ENCODE measurements at regions not wholly inside any gene's neighbourhood (a gene's known extent, or its start where the extent isn't known, plus 50 kb on each side); places are given as distances from the start of the nearest gene placed in this dataset.

DNA sequence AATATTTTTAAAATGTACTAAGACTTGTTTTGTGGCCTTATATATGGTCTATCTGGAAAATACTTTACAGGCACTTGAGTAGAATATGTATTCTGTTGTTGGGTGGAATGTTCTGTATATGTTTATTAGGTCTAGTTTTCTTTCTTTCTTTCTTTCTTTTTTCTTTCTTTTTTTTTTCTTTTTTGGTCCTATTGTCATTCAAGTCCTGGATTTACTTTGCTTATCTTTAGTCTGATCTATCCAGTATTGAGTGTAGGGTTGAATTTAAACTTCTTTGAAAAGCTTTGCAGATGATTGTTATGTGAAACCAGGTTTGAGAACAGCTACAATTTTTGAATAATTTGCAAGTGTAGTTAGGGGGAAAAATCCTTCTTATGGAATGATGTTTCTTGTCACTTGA, 67.1 kb upstream of the GRIK2 start:
- Histone ChIP-seq H3K36me3 (replicated peaks in 1 of 2; ENCODE audit: control insufficient read depth in 1 of 2, insufficient read depth in 2 of 2, low read length in 2 of 2) (no peaks in the 10 kb centered on the region), H3K4me3 (replicated peaks in 1 of 3; ENCODE audit: low read depth in 2 of 3, low read length in 3 of 3) (no peak overlapping the region), H3K4me2 (replicated peaks; ENCODE audit: extremely low read depth, low read length, poor library complexity, severe bottlenecking) (no peak overlapping the region), H2AFZ (ENCODE audit: insufficient read depth, low read depth, low read length, poor library complexity, severe bottlenecking) (no peak overlapping the region), H3K79me2 (ENCODE audit: insufficient read depth, low read length) (no peaks in the 10 kb centered on the region), H3K27ac (ENCODE audit: low read depth in 1 of 2, low read length in 2 of 2) (no peak overlapping the region), H3K27me3 (ENCODE audit: control insufficient read depth in 2 of 2, insufficient read depth in 2 of 2, low read length in 2 of 2) (no peaks in the 10 kb centered on the region), H3K4me1 (ENCODE audit: control insufficient read depth in 1 of 2, insufficient read depth in 2 of 2, low read length in 2 of 2) (no peaks in the 10 kb centered on the region), H4K20me1 (ENCODE audit: insufficient read depth, low read length) (no peaks in the 10 kb centered on the region), H3K9me3 (replicated peaks in 1 of 2; ENCODE audit: control insufficient read depth in 1 of 2, insufficient read depth in 1 of 2, low read length in 2 of 2) (peaks cover 0 to 3% of the 10 kb centered on the region in 2 donors), H3K9ac (ENCODE audit: insufficient read depth, low read length, poor library complexity, severe bottlenecking) (no peak overlapping the region)
- Mint-ChIP-seq H3K4me3 (no peak overlapping the region), H3K27me3 (ENCODE audit: low read depth in 3 of 3) (peaks cover 0 to under 1% (median 0%) of the 10 kb centered on the region in 3 donors), H3K27ac (no peak overlapping the region), H3K36me3 (no peaks in the 10 kb centered on the region), H3K9me3 (peaks cover 0 to 7% (median 2%) of the 10 kb centered on the region in 7 donors), H3K4me1 (no peaks in the 10 kb centered on the region)
- intact Hi-C loops (cut with micrococcal nuclease) = no loop called here
- TF ChIP-seq, protein P1, sequence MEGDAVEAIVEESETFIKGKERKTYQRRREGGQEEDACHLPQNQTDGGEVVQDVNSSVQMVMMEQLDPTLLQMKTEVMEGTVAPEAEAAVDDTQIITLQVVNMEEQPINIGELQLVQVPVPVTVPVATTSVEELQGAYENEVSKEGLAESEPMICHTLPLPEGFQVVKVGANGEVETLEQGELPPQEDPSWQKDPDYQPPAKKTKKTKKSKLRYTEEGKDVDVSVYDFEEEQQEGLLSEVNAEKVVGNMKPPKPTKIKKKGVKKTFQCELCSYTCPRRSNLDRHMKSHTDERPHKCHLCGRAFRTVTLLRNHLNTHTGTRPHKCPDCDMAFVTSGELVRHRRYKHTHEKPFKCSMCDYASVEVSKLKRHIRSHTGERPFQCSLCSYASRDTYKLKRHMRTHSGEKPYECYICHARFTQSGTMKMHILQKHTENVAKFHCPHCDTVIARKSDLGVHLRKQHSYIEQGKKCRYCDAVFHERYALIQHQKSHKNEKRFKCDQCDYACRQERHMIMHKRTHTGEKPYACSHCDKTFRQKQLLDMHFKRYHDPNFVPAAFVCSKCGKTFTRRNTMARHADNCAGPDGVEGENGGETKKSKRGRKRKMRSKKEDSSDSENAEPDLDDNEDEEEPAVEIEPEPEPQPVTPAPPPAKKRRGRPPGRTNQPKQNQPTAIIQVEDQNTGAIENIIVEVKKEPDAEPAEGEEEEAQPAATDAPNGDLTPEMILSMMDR (IDR thresholded peaks at IDR 0.05) = no peak
- DNase-seq = no peak

- no peak overlapping the region for H3K4me2 ChIP-seq (replicated peaks; ENCODE audit: extremely low read depth, low read length, poor library complexity, severe bottlenecking)
- no peak overlapping the region for H3K4me3 Mint-ChIP-seq
- H3K4me1 Mint-ChIP-seq = no peaks in the 10 kb centered on the region
- H3K27me3 ChIP-seq (ENCODE audit: control insufficient read depth in 2 of 2, insufficient read depth in 2 of 2, low read length in 2 of 2) = no peaks in the 10 kb centered on the region
- H3K36me3 ChIP-seq (replicated peaks in 1 of 2; ENCODE audit: control insufficient read depth in 1 of 2, insufficient read depth in 2 of 2, low read length in 2 of 2) = no peaks in the 10 kb centered on the region
- peaks cover 0 to 22% (median 10%) of the 10 kb centered on the region in 7 donors for H3K9me3 Mint-ChIP-seq
- no peak overlapping the region for H2AFZ ChIP-seq (ENCODE audit: insufficient read depth, low read depth, low read length, poor library complexity, severe bottlenecking)
- no peaks in the 10 kb centered on the region for H3K79me2 ChIP-seq (ENCODE audit: insufficient read depth, low read length)
- intact Hi-C loops (cut with micrococcal nuclease) = no loop called here
- H3K36me3 Mint-ChIP-seq = no peaks in the 10 kb centered on the region
- no peaks in the 10 kb centered on the region for H4K20me1 ChIP-seq (ENCODE audit: insufficient read depth, low read length)
- H3K9me3 ChIP-seq (replicated peaks in 1 of 2; ENCODE audit: control insufficient read depth in 1 of 2, insufficient read depth in 1 of 2, low read length in 2 of 2) = peaks cover 11 to 18% of the 10 kb centered on the region in 2 donors
- no peak for DNase-seq
- H3K27ac ChIP-seq (ENCODE audit: low read depth in 1 of 2, low read length in 2 of 2) = no peak overlapping the region
- H3K27ac Mint-ChIP-seq = no peak overlapping the region
- no peak overlapping the region for H3K4me3 ChIP-seq (replicated peaks in 1 of 3; ENCODE audit: low read depth in 2 of 3, low read length in 3 of 3)
- TF ChIP-seq, protein P1 (IDR thresholded peaks at IDR 0.05) = no peak
- H3K27me3 Mint-ChIP-seq (ENCODE audit: low read depth in 3 of 3) = peaks cover 0 to 1% (median 0%) of the 10 kb centered on the region in 3 donors
- no peak overlapping the region for H3K9ac ChIP-seq (ENCODE audit: insufficient read depth, low read length, poor library complexity, severe bottlenecking)
- no CpG with 5 or more reads among the region's 1 CpG for WGBS (ENCODE audit: insufficient coverage)
- H3K4me1 ChIP-seq (ENCODE audit: control insufficient read depth in 1 of 2, insufficient read depth in 2 of 2, low read length in 2 of 2) = no peaks in the 10 kb centered on the region
Observed at GRCh38 chr6:101341926-101342325, 51.6 kb upstream of the GRIK2 start.

Measured in CD14-positive monocyte (primary cell).